Neural progenitor cell (in vitro differentiated cells): ENCODE measurements at regions not wholly inside any gene's neighbourhood (a gene's known extent, or its start where the extent isn't known, plus 50 kb on each side); places are given as distances from the start of the nearest gene placed in this dataset.

Experiments
- EZH2phosphoT487 ChIP-seq: fragments of 200-600 bp; sonication (generic); IDR thresholded peaks from 2 replicates; pipeline ENCODE4 v1.6.1; 2017; ENCODE audit warnings: antibody characterized with exemption
- TF ChIP-seq, protein P1 (sequence below): fragments of 200-600 bp; sonication (generic); IDR thresholded peaks from 2 replicates; pipeline ENCODE4 v1.5.1; 2017; ENCODE audit warnings: antibody characterized with exemption, mild to moderate bottlenecking

DNA sequence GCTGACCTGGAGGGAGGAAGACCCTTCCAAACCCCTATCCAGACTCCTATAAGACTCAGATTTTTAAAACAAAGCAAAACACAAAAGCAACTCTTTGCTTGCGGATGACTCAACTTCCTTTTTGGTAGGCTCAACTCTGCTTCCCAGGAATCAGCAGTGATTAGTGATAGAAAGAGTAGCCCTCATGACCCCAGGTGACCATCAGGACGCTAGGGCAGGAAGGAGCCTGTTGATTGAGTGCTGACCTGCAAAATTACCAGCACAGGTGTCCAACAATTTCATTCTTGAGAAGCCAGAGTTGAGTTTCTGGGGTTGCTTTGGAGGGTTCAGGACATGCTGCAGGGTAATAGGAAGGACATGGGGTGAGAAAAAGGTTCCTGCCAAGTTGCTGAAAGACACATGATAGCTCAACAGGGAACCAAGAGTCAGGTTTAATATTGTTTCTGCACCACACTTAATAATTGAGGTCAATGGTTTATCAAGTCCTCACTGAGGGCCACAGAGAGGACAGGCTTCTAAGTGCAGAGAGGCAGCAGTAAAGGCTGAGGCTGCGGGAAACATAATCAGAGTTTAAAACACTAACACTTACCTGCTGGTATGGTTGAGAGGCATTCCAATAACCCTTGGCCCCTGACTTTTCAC lies 67.4 kb upstream of the BMP2 start:
- TF ChIP-seq, protein P1, sequence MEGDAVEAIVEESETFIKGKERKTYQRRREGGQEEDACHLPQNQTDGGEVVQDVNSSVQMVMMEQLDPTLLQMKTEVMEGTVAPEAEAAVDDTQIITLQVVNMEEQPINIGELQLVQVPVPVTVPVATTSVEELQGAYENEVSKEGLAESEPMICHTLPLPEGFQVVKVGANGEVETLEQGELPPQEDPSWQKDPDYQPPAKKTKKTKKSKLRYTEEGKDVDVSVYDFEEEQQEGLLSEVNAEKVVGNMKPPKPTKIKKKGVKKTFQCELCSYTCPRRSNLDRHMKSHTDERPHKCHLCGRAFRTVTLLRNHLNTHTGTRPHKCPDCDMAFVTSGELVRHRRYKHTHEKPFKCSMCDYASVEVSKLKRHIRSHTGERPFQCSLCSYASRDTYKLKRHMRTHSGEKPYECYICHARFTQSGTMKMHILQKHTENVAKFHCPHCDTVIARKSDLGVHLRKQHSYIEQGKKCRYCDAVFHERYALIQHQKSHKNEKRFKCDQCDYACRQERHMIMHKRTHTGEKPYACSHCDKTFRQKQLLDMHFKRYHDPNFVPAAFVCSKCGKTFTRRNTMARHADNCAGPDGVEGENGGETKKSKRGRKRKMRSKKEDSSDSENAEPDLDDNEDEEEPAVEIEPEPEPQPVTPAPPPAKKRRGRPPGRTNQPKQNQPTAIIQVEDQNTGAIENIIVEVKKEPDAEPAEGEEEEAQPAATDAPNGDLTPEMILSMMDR: no peak
- no peak for TF ChIP-seq EZH2phosphoT487
